OCI-LY7 (cell line): ENCODE measurements at regions not wholly inside any gene's neighbourhood (a gene's known extent, or its start where the extent isn't known, plus 50 kb on each side); places are given as distances from the start of the nearest gene placed in this dataset.

Experiments used
- BruUV-seq: library from RNA; stranded (reverse); fragments of 400-500 nt; replicated peaks from 2 replicates; lab custom pipeline; 2021; lab: Mats Ljungman, UMichigan
- CTCF ChIA-PET: fragments of 300-600 bp; sonication (Branson Sonifier 250); formaldehyde crosslinking; loops from one replicate; lab custom pipeline; 2022; ENCODE audit warnings: antibody characterized with exemption; ENCODE audit not compliant: unreplicated experiment; lab: Charles Lee
- POLR2A ChIA-PET: fragments of 300-600 bp; sonication (Branson Sonifier 250); formaldehyde crosslinking; loops from one replicate; lab custom pipeline; 2022; ENCODE audit warnings: antibody characterized with exemption; lab: Charles Lee
- DNase-seq: peaks from one replicate; pipeline ENCODE4 v3.0.0-alpha.2; 2015; ENCODE audit warnings: low spot score
- H2AFZ ChIP-seq: fragments of 200-600 bp; sonication (generic), shearing (Covaris generic); 2 replicates; pipeline ENCODE4 v1.6.1; 2014; ENCODE audit warnings: mild to moderate bottlenecking, antibody characterized with exemption, low read length, moderate library complexity
- H3K27ac ChIP-seq: fragments of 200-600 bp; sonication (generic); 2 replicates; pipeline ENCODE4 v1.5.1; 2014; ENCODE audit warnings: mixed run types, low read depth, mild to moderate bottlenecking, moderate library complexity, low read length, inconsistent platforms; ENCODE audit not compliant: poor library complexity, severe bottlenecking
- H3K36me3 ChIP-seq: fragments of 200-600 bp; sonication (generic); 2 replicates; pipeline ENCODE4 v1.6.1; 2014; ENCODE audit warnings: mild to moderate bottlenecking, antibody characterized with exemption, low read length, moderate library complexity, mixed read lengths; ENCODE audit not compliant: insufficient read depth
- H3K4me1 ChIP-seq: fragments of 200-600 bp; sonication (generic); 2 replicates; pipeline ENCODE4 v1.5.1; 2014; ENCODE audit warnings: mild to moderate bottlenecking, low read length; ENCODE audit not compliant: insufficient read depth, poor library complexity, severe bottlenecking
- H3K4me2 ChIP-seq: fragments of 200-600 bp; sonication (generic); 2 replicates; pipeline ENCODE4 v1.6.1; 2014; ENCODE audit warnings: mild to moderate bottlenecking, low read length
- H3K4me3 ChIP-seq: fragments of 200-600 bp; sonication (generic); 2 replicates; pipeline ENCODE4 v1.5.1; 2014; ENCODE audit warnings: mild to moderate bottlenecking, low read depth, low read length; ENCODE audit not compliant: poor library complexity, severe bottlenecking
- H3K79me2 ChIP-seq: fragments of 200-600 bp; sonication (generic); 2 replicates; pipeline ENCODE4 v1.6.1; 2016; ENCODE audit warnings: low read depth, mild to moderate bottlenecking, low read length, moderate library complexity, mixed read lengths; ENCODE audit not compliant: insufficient read depth
- H3K9me2 ChIP-seq: fragments of 200-600 bp; sonication (generic); 2 replicates; pipeline ENCODE4 v1.6.1; 2016; ENCODE audit warnings: mild to moderate bottlenecking, low read length, mixed read lengths; ENCODE audit not compliant: insufficient read depth
- H3K9me3 ChIP-seq: fragments of 200-600 bp; sonication (generic); 2 replicates; pipeline ENCODE4 v1.6.1; 2014; ENCODE audit warnings: mild to moderate bottlenecking, mixed run types, low read length, mixed read lengths
- H4K20me1 ChIP-seq: fragments of 200-600 bp; sonication (generic); 2 replicates; pipeline ENCODE4 v1.6.1; 2014; ENCODE audit warnings: mild to moderate bottlenecking, antibody characterized with exemption, low read length, moderate library complexity, mixed read lengths; ENCODE audit not compliant: insufficient read depth
- EZH2phosphoT487 ChIP-seq: fragments of 200-600 bp; sonication (generic); IDR thresholded peaks from 2 replicates; pipeline ENCODE4 v1.6.1; 2018; ENCODE audit warnings: low read depth, borderline replicate concordance, mild to moderate bottlenecking, mixed run types, antibody characterized with exemption, low read length, moderate library complexity, mixed read lengths
- intact Hi-C: fragments of 100-400 bp; cut with micrococcal nuclease; formaldehyde crosslinking; loops from one replicate; pipeline ENCODE4 v1.10.0; 2022; ENCODE audit not compliant: unreplicated experiment
- TF ChIP-seq, protein P1 (sequence below): fragments of 200-600 bp; sonication (generic); conservative IDR thresholded peaks from 2 replicates; pipeline ENCODE4 v1.5.1; 2014; ENCODE audit warnings: mild to moderate bottlenecking, antibody characterized with exemption, low read length, moderate library complexity, mixed read lengths

DNA sequence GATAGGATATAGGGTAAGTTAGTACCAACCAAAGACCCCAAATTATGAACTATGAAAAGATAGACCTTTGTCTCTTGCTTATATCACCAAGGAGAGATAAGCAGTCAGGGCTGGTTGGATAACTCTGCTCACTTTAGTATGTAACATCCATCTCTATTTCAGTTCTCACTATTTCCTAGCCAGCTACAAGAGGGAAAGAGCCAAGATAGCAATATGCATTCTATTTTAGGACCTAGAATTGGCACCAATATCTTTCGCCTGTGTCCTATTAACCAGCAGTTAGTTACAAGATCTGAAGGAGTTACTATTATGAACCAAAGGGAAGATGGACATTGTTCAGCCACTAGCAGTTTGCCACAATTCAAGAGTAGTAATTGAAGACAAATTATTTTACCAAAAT, 457.5 kb downstream of the NSUN3 start:
- intact Hi-C loops: no loop called here
- no peaks in the 10 kb centered on the region for H3K79me2 ChIP-seq
- POLR2A ChIA-PET: no interaction called here

DNA sequence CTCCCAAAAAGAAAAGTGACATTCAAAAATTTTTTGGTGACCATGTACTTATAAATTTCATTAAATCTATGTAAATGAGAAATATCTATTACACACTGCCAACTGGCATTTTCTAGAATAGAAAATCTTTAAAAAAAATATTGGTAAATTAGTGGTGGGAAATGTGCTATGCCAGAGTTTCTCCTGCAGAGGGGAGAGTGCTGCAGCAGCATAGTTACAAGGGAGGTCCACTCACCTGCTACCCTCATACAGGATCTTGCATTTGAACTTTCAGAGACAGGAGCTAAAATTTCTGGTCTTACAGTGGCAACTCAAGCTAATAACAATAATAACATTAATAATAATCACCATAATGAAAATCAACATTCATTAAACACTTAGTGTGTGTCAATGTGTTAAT, 459.6 kb downstream of the NSUN3 start:
- ChIA-PET POLR2A (interaction anchor here (0.9 kb wide), 1 partner anchor 238 kb away, joined by 3 read pairs; no protein-coding TSS in a partner anchor), CTCF (no interaction called here)
- no peak overlapping the region for H2AFZ ChIP-seq
- no peaks in the 10 kb centered on the region for H3K4me1 ChIP-seq
- no TSS peak for BruUV-seq
- no peak overlapping the region for H3K27ac ChIP-seq
- H4K20me1 ChIP-seq: no peaks in the 10 kb centered on the region
- no peaks in the 10 kb centered on the region for H3K79me2 ChIP-seq
- no peaks in the 10 kb centered on the region for H3K9me2 ChIP-seq
- intact Hi-C loops: no loop called here
- H3K36me3 ChIP-seq: no peaks in the 10 kb centered on the region
- TF ChIP-seq, protein P1, sequence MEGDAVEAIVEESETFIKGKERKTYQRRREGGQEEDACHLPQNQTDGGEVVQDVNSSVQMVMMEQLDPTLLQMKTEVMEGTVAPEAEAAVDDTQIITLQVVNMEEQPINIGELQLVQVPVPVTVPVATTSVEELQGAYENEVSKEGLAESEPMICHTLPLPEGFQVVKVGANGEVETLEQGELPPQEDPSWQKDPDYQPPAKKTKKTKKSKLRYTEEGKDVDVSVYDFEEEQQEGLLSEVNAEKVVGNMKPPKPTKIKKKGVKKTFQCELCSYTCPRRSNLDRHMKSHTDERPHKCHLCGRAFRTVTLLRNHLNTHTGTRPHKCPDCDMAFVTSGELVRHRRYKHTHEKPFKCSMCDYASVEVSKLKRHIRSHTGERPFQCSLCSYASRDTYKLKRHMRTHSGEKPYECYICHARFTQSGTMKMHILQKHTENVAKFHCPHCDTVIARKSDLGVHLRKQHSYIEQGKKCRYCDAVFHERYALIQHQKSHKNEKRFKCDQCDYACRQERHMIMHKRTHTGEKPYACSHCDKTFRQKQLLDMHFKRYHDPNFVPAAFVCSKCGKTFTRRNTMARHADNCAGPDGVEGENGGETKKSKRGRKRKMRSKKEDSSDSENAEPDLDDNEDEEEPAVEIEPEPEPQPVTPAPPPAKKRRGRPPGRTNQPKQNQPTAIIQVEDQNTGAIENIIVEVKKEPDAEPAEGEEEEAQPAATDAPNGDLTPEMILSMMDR: 0 out of 2 replicates have a peak, but pooled peaks have one; percentile 22
- no peak for TF ChIP-seq EZH2phosphoT487
- H3K4me2 ChIP-seq: no peak overlapping the region
- no peaks in the 10 kb centered on the region for H3K9me3 ChIP-seq
- H3K4me3 ChIP-seq: no peak overlapping the region
- no peak for DNase-seq

More for the DNA sequence above, 457.5 kb downstream of the NSUN3 start:
- Histone ChIP-seq H3K9me2 (no peaks in the 10 kb centered on the region), H3K4me3 (no peak overlapping the region), H4K20me1 (no peaks in the 10 kb centered on the region), H3K4me2 (no peak overlapping the region), H3K4me1 (no peaks in the 10 kb centered on the region), H3K27ac (no peak overlapping the region), H3K36me3 (no peaks in the 10 kb centered on the region), H2AFZ (no peak overlapping the region), H3K9me3 (no peaks in the 10 kb centered on the region)
- no TSS peak for BruUV-seq
- TF ChIP-seq, protein P1: no peak
- TF ChIP-seq EZH2phosphoT487: no peak
- DNase-seq: no peak
- CTCF ChIA-PET: no interaction called here

DNA sequence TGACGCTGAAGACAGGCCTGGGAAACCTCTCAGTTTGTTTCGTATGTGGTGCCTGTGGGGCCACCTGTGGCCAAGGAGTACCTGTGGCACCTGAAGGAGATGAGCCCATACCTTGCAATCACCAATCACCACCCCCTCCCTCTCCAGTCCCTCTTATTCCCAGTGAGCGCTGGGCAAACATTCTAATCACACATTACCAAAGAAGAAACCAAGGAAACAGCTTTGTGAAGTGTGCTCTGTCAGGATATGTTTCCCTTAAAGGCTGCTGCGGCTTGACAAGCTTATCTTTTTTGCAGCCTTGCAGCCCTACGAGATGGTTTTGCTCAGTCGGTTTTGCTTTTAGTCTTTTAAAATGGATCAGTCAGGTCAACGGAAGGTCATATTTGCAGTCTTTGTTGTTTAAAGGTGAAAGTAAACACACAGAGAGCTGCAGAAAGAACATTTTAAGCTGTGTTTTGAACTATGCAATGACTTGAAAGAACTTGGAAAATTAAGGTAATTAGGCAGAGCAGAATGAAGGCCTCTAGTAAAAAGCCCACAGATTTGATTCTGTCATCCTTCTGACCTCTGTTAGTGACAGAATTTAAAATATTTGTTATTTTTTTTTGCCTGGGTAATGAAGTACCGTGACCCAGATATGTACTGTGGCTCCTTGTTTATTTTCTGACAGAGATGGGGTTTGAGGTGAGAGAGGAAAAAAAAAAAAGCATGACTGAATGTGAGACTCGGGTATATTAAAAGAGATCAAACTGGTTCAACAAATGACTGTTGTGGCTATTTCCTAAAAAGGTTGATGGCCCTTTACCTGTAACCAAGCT, 461.4 kb downstream of the NSUN3 start:
- Histone ChIP-seq H3K36me3 (no peaks in the 10 kb centered on the region), H3K27ac (no peak overlapping the region), H3K4me1 (no peaks in the 10 kb centered on the region), H2AFZ (no peak overlapping the region), H3K9me2 (no peaks in the 10 kb centered on the region), H4K20me1 (no peaks in the 10 kb centered on the region), H3K9me3 (no peaks in the 10 kb centered on the region), H3K79me2 (no peaks in the 10 kb centered on the region), H3K4me2 (no peak overlapping the region), H3K4me3 (no peak overlapping the region)
- intact Hi-C loops: no loop called here
- ChIA-PET CTCF (no interaction called here), POLR2A (no interaction called here)
- BruUV-seq: no TSS peak
- no peak for DNase-seq
- TF ChIP-seq, protein P1: no peak
- TF ChIP-seq EZH2phosphoT487: no peak
